ENCODE measurements at regions not wholly inside any gene's neighbourhood (a gene's known extent, or its start where the extent isn't known, plus 50 kb on each side); places are given as distances from the start of the nearest gene placed in this dataset.

GRCh38 chr7:142581341-142581740 lies 167.9 kb upstream of the PRSS1 start:
- TF ChIP-seq GABPA (IDR thresholded peaks at IDR 0.05; ENCODE audit: low read depth), result peak; percentile 44
- no peak for TF ChIP-seq CTCF (IDR thresholded peaks at IDR 0.05; ENCODE audit: insufficient read depth, low read length)
- peak; percentile 61 for TF ChIP-seq POLR2AphosphoS5 (IDR thresholded peaks at IDR 0.05; ENCODE audit: low read depth)
- no peak for TF ChIP-seq REST (IDR thresholded peaks at IDR 0.05; ENCODE audit: insufficient replicate concordance, low read depth)
